HL-60 (cell line): ENCODE measurements at regions not wholly inside any gene's neighbourhood (a gene's known extent, or its start where the extent isn't known, plus 50 kb on each side); places are given as distances from the start of the nearest gene placed in this dataset.

Experiments used
- DNase-seq, 2 experiments: peaks; one replicate each; pipeline ENCODE4 v3.0.0-alpha.2; 2010 to 2020; ENCODE audit warnings: low read depth in 1 of 2, low spot score in 1 of 2
- H3K27ac ChIP-seq: fragments of 250-450 bp; sonication (Bioruptor Pico); replicated peaks from 2 replicates; pipeline ENCODE4 v1.5.1; 2020; ENCODE audit warnings: mild to moderate bottlenecking, moderate library complexity
- H3K27me3 ChIP-seq: fragments of 250-450 bp; sonication (Bioruptor Pico); 2 replicates; pipeline ENCODE4 v1.5.1; 2021; ENCODE audit warnings: mild to moderate bottlenecking, moderate library complexity; ENCODE audit not compliant: insufficient read depth, poor library complexity, severe bottlenecking
- H3K4me3 ChIP-seq: replicated peaks from 2 replicates; pipeline ENCODE4 v1.5.1; 2011; ENCODE audit warnings: mild to moderate bottlenecking, control low read depth, low read length; ENCODE audit not compliant: insufficient read depth
- CTCF ChIP-seq: IDR thresholded peaks from one replicate; pipeline ENCODE4 v1.5.1; 2011; ENCODE audit warnings: low read length, control low read depth, inconsistent platforms; ENCODE audit not compliant: insufficient read depth
- GABPA ChIP-seq: IDR thresholded peaks from 2 replicates; pipeline ENCODE4 v1.6.1; 2012; ENCODE audit warnings: low read depth
- POLR2AphosphoS5 ChIP-seq: IDR thresholded peaks from 2 replicates; pipeline ENCODE4 v1.6.1; 2012; ENCODE audit warnings: low read depth
- SPI1 ChIP-seq: IDR thresholded peaks from 2 replicates; pipeline ENCODE4 v1.6.1; 2012; ENCODE audit warnings: low read depth, mild to moderate bottlenecking, borderline replicate concordance
- TF ChIP-seq, protein P1 (sequence below): IDR thresholded peaks from 2 replicates; pipeline ENCODE4 v1.6.1; 2012; ENCODE audit warnings: low read depth; ENCODE audit not compliant: insufficient replicate concordance

DNA sequence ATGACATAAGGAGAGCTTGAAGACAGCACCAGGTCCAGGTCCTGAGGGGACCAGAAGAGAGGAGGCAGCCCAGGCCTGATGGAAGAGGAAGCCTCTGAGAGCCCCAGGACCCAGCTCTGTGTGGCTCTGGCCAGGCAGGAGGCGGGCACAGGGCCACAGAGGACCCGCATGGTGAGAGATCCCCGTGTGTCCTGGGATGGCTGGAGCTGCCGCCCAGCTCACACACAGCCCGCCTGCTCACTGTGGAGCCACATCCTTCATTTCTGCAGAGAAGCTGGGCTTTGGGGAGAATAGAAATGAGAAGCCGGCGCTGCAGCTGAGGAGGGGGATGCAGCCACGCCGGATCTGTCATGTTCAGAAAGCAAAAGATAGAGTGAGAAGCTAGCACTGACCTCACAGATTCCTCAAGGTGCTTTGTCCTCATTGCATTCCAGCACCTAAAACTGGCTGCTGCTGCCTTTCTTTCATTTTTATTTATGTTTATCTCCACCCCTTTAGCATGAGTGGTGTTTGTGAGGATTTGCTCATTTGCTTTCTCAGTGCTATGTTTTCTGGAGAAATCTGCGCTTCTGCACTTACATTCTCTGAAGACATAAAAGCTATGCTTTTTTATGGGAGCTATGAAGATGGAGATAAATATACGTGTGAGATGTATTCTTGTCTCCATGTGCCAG lies 307.6 kb upstream of the MYT1L start:
- no peak for DNase-seq
- Histone ChIP-seq H3K27ac (no peak overlapping the region), H3K4me3 (no peak overlapping the region), H3K27me3 (no peaks in the 10 kb centered on the region)
- TF ChIP-seq CTCF: no peak
- TF ChIP-seq GABPA: no peak
- TF ChIP-seq SPI1: no peak
- TF ChIP-seq, protein P1, sequence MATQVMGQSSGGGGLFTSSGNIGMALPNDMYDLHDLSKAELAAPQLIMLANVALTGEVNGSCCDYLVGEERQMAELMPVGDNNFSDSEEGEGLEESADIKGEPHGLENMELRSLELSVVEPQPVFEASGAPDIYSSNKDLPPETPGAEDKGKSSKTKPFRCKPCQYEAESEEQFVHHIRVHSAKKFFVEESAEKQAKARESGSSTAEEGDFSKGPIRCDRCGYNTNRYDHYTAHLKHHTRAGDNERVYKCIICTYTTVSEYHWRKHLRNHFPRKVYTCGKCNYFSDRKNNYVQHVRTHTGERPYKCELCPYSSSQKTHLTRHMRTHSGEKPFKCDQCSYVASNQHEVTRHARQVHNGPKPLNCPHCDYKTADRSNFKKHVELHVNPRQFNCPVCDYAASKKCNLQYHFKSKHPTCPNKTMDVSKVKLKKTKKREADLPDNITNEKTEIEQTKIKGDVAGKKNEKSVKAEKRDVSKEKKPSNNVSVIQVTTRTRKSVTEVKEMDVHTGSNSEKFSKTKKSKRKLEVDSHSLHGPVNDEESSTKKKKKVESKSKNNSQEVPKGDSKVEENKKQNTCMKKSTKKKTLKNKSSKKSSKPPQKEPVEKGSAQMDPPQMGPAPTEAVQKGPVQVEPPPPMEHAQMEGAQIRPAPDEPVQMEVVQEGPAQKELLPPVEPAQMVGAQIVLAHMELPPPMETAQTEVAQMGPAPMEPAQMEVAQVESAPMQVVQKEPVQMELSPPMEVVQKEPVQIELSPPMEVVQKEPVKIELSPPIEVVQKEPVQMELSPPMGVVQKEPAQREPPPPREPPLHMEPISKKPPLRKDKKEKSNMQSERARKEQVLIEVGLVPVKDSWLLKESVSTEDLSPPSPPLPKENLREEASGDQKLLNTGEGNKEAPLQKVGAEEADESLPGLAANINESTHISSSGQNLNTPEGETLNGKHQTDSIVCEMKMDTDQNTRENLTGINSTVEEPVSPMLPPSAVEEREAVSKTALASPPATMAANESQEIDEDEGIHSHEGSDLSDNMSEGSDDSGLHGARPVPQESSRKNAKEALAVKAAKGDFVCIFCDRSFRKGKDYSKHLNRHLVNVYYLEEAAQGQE: no peak
- no peak for TF ChIP-seq POLR2AphosphoS5

DNA sequence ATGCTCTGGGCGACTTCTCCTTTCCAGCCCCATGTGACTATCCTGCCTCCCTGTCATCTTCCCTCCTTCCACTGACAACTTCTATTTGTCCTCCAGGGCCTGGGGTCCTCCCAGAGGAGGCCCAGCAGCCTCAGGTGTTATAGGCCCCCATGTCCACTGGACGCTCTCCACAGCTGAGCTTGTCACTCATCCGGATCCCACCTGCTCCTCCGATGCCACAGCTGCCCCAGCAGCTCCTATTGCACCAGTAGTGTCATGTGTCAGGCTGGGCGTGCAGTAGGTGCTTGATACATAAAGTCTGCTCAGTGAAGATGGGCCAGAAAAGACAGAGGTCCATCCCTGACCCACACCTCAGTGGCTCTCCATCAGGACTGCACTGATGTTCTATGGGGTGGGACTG lies 305.7 kb upstream of the MYT1L start:
- no peaks in the 10 kb centered on the region for H3K27me3 ChIP-seq
- no peak for DNase-seq
- no peak overlapping the region for H3K27ac ChIP-seq
- TF ChIP-seq, protein P1: no peak
- H3K4me3 ChIP-seq: no peak overlapping the region

DNA sequence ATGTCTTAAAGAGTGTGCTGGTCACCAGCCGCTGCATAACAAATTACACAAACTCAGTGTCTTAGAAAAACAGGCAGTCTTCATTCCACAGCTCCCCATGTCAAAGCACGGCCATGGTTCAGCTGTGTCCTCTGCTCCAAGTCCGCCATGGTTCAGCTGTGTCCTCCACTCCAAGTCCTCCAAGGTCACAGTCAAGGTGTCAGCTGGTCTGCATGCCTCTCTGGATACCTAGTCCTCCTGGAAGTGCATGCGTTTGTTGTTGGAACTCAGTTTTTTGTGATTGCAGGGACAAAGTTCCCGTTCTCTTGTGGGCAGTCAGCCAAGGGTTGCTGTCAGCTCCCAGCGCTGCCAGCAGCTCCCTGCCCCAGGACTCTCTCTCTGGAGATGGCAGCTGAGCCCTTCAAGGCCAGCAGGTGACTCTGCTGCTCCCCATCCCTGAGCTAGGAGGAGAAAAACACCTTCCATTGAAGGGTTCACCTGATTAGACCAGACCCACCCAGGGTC lies 304.0 kb upstream of the MYT1L start:
- TF ChIP-seq CTCF (no peak), POLR2AphosphoS5 (no peak), GABPA (no peak)
- TF ChIP-seq, protein P1: no peak
- Histone ChIP-seq H3K27me3 (no peaks in the 10 kb centered on the region), H3K27ac (no peak overlapping the region), H3K4me3 (no peak overlapping the region)
- DNase-seq: no peak
